ENCODE measurements at regions not wholly inside any gene's neighbourhood (a gene's known extent, or its start where the extent isn't known, plus 50 kb on each side); places are given as distances from the start of the nearest gene placed in this dataset.

DNA sequence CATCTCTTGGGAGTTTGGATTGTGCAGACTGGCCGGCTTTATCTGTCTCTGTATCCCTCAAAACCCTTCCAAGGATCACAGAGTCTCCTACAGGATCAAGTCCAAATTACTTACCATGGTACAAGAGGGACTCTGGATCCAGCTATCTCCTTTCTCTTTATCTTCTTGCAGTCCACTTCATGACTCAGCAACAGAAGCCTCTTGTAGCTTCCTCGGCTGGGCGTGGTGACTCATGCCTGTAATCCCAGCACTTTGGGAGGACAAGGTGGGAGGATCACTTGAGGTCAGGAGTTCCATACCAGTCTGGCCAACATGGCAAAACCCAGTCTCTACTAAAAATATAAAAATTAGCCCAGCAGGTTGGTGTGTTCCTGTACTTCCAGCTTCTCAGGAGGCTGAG lies 189.7 kb downstream of the BCAT1 start:
- no peaks in the 10 kb centered on the region for H3K36me3 Mint-ChIP-seq (ENCODE audit: low read depth)
- no peaks in the 10 kb centered on the region for H3K9me3 Mint-ChIP-seq
- H3K27ac Mint-ChIP-seq: no peak overlapping the region
- DNase-seq: no peak
- no peak overlapping the region for H3K4me3 Mint-ChIP-seq
- peaks cover 15% of the 10 kb centered on the region for H3K27me3 Mint-ChIP-seq
- H3K4me1 Mint-ChIP-seq (ENCODE audit: low read depth): peaks cover 15% of the 10 kb centered on the region

GRCh38 chr12:24756479-24757024 lies 192.3 kb downstream of the BCAT1 start:
- H3K4me1 Mint-ChIP-seq (ENCODE audit: low read depth): peaks cover 27% of the 10 kb centered on the region
- H3K27me3 Mint-ChIP-seq: peaks cover 15% of the 10 kb centered on the region
- H3K9me3 Mint-ChIP-seq: no peaks in the 10 kb centered on the region
- no peak for DNase-seq
- no peak overlapping the region for H3K4me3 Mint-ChIP-seq
- H3K27ac Mint-ChIP-seq: no peak overlapping the region
- no peaks in the 10 kb centered on the region for H3K36me3 Mint-ChIP-seq (ENCODE audit: low read depth)

DNA sequence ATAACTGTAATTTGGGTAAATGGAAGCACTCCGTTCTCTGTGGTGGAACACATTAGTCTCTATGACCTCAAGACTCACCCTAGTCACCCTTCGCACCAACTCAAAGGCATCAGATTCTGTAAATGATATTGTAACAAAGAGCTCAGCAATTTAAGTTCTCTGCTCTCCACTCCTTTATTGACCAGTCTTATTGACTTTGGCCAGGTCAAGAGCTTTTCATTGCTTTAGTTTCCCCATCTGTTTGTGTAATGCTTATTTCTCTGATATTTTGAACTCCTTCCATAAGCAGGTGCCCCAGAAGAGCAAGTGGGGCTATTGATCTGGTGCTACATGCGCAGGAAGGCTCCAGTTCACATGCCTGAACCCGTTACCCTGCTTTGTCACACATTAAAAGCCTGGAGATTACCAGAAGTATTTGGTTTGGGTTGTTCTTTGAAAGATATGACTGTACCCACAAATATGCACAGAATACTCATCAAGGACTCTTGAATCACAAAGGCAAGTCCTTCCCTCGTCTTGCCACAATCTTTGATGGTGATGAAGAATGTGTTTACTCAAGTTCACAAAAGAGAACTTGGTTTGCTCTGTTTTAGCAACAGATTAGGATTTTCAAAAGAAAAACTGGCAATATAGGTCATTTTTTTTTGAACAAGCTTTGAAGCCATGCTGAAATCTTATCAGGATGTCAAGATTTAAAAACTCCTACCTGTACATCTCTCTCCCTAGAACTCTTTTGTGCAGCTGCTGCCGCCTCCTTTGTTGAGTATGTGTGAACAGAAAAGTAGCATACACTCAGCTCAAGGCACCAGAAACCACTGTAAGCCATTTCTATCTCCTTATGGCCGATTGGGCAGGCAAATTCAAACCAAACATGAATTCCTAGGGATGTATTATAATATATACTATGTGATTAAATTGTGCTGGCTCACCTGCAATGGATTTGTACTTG lies 193.9 kb downstream of the BCAT1 start:
- peak overlapping the region; percentile 78 for H3K27ac Mint-ChIP-seq

GRCh38 chr12:24752763-24753462 lies 196.0 kb downstream of the BCAT1 start:
- H3K9me3 Mint-ChIP-seq: no peaks in the 10 kb centered on the region
- peaks cover 12% of the 10 kb centered on the region for H3K27me3 Mint-ChIP-seq
- H3K27ac Mint-ChIP-seq: no peak overlapping the region
- DNase-seq: no peak
- peaks cover 44% of the 10 kb centered on the region for H3K4me1 Mint-ChIP-seq (ENCODE audit: low read depth)
- no peak overlapping the region for H3K4me3 Mint-ChIP-seq
- H3K36me3 Mint-ChIP-seq (ENCODE audit: low read depth): no peaks in the 10 kb centered on the region

More for the DNA sequence above, 193.9 kb downstream of the BCAT1 start:
- Mint-ChIP-seq H3K4me3 (no peak overlapping the region), H3K9me3 (no peaks in the 10 kb centered on the region), H3K4me1 (ENCODE audit: low read depth) (peaks cover 42% of the 10 kb centered on the region), H3K27me3 (peaks cover 15% of the 10 kb centered on the region), H3K36me3 (ENCODE audit: low read depth) (no peaks in the 10 kb centered on the region)
- no peak for DNase-seq

DNA sequence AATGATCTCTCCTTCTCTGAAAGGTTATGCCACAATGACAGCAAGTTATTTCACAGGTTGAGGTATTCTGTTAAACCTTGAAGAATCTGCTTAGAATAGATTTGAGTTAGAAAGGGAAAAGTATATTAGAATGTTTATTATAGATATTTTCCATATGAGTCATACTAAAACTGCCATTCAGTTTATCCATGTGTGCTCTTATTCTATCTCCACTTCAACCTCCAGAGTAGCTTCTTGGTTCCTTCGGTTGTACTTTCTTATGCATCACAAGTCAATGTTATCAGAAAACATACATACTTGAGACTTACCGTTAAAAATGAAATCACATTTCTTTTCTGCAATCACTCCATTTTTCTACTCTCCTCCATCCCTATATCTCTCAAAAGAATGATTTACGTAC lies 197.7 kb downstream of the BCAT1 start:
- no peak for DNase-seq
- Mint-ChIP-seq H3K36me3 (ENCODE audit: low read depth) (no peaks in the 10 kb centered on the region), H3K4me1 (ENCODE audit: low read depth) (peaks cover 44% of the 10 kb centered on the region), H3K4me3 (no peak overlapping the region), H3K9me3 (no peaks in the 10 kb centered on the region), H3K27ac (peak overlapping the region; percentile 12), H3K27me3 (peaks cover 5% of the 10 kb centered on the region)

- Mint-ChIP-seq H3K9me3 (no peaks in the 10 kb centered on the region), H3K27me3 (no peaks in the 10 kb centered on the region), H3K36me3 (ENCODE audit: low read depth) (no peaks in the 10 kb centered on the region), H3K27ac (peak overlapping the region; percentile 6), H3K4me3 (peak overlapping the region; percentile 9), H3K4me1 (ENCODE audit: low read depth) (peaks cover 38% of the 10 kb centered on the region)
- DNase-seq: no peak
Measured at GRCh38 chr12:24750263-24750662, 198.6 kb downstream of the BCAT1 start.

DNA sequence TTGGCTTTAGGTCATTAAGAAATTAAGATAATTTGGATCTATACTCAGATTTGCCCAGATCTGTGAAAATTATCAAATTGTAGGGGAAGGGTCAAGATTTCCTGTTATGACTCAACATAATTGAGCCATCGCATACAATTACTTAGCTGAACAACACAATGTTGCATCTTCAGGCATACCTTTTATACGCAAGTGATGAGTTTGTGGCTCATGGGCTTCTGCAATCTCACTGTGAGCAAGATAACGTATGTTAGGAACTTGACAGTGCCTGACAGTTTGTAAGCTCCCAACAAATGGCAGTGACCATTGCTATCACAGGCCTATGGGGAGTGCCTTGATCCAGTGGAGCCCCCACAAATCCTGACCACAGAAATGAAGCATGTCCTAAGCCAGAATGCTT lies 199.7 kb downstream of the BCAT1 start:
- Mint-ChIP-seq H3K9me3 (no peaks in the 10 kb centered on the region), H3K4me1 (ENCODE audit: low read depth) (peaks cover 29% of the 10 kb centered on the region), H3K4me3 (no peak overlapping the region), H3K27me3 (no peaks in the 10 kb centered on the region), H3K36me3 (ENCODE audit: low read depth) (no peaks in the 10 kb centered on the region), H3K27ac (no peak overlapping the region)
- no peak for DNase-seq

DNA sequence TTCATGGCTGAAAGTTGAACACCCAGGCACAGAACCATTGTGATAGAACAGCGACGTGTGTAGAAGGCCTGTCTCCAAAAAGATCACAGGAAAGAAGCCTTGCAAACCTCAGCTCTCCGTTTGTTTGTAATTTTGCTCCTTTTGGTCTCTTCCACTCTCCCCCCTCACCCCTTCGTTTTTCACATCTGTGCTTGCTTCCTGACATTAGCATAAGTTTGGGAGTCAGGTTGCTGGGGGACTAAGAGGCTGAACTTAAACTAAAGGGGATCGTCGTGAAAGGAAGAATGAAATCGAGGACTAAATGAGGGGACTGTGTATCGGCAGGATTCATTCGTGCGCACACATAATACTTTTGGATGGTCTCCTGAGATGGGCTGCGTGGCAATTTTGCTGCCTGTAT lies 200.6 kb downstream of the BCAT1 start:
- H3K4me1 Mint-ChIP-seq (ENCODE audit: low read depth): peaks cover 23% of the 10 kb centered on the region
- no peak for DNase-seq
- H3K27me3 Mint-ChIP-seq: no peaks in the 10 kb centered on the region
- H3K36me3 Mint-ChIP-seq (ENCODE audit: low read depth): no peaks in the 10 kb centered on the region
- H3K9me3 Mint-ChIP-seq: no peaks in the 10 kb centered on the region
- no peak overlapping the region for H3K4me3 Mint-ChIP-seq
- no peak overlapping the region for H3K27ac Mint-ChIP-seq

DNA sequence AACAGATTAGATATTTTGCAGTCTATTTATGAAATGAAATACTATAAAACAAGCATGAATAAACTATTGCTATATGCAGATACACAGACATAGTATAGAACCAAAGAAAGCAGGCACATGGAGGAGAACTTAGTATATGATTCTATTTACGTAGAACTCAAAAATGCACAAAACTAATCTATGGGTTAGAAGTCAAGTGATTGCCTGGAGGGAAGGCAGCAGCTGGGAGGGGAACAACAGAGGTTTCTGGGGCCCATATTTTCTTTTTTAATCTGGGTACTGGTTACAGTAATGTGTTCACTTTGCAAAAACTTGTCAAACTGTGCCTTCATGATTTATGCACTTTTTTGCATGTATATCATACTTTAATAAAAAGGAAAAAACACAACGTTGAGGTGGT lies 202.0 kb downstream of the BCAT1 start:
- Mint-ChIP-seq H3K4me3 (no peak overlapping the region), H3K36me3 (ENCODE audit: low read depth) (no peaks in the 10 kb centered on the region), H3K27ac (no peak overlapping the region), H3K9me3 (no peaks in the 10 kb centered on the region), H3K27me3 (no peaks in the 10 kb centered on the region), H3K4me1 (ENCODE audit: low read depth) (peaks cover 29% of the 10 kb centered on the region)
- DNase-seq: no peak

DNA sequence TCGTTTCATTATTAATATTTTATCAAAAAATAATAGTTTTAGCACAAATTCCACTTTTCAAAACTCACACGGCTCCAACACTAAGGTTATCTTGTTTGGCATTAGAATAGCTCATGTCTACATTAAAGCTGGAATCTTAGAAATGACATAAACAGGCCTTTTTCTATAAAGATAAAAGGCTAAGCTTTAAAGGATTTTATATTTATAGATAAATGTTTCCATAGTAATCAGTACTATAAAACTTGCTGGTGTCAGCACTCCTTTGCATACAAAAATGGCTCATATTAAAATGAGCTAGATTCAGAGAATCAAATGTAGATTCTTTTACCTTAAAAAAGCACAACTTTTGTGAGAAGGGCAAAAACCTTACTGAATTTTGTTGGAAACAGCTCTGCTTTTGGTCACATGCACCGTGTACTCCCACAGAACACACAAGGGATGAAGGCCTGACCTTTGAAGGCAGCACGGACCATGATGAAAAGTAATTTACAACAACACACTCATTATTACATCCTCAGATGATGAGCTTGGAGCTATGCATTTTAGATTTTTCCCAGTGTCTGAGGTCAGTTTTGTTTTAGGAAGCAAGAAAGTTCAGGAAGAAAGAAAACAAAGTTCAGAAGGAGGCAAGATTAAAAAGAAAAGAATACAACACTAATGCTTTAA lies 202.8 kb downstream of the BCAT1 start:
- DNase-seq: no peak
- no peak overlapping the region for H3K4me3 Mint-ChIP-seq
- no peaks in the 10 kb centered on the region for H3K9me3 Mint-ChIP-seq
- H3K27me3 Mint-ChIP-seq: no peaks in the 10 kb centered on the region
- H3K4me1 Mint-ChIP-seq (ENCODE audit: low read depth): peaks cover 28% of the 10 kb centered on the region
- no peaks in the 10 kb centered on the region for H3K36me3 Mint-ChIP-seq (ENCODE audit: low read depth)
- no peak overlapping the region for H3K27ac Mint-ChIP-seq

- Mint-ChIP-seq H3K27me3 (no peaks in the 10 kb centered on the region), H3K36me3 (ENCODE audit: low read depth) (no peaks in the 10 kb centered on the region)
- no peak for DNase-seq
Measured at GRCh38 chr12:24743941-24744793, 204.7 kb downstream of the BCAT1 start.

GRCh38 chr12:24742378-24742777 lies 206.5 kb downstream of the BCAT1 start:
- peak overlapping the region; percentile 4 for H3K4me3 Mint-ChIP-seq
- H3K27me3 Mint-ChIP-seq: no peaks in the 10 kb centered on the region
- H3K27ac Mint-ChIP-seq: peak overlapping the region; percentile 79
- no peak for DNase-seq
- H3K4me1 Mint-ChIP-seq (ENCODE audit: low read depth): peaks cover 34% of the 10 kb centered on the region
- H3K9me3 Mint-ChIP-seq: peaks cover 2% of the 10 kb centered on the region
- H3K36me3 Mint-ChIP-seq (ENCODE audit: low read depth): no peaks in the 10 kb centered on the region

More at GRCh38 chr12:24743941-24744793, 204.7 kb downstream of the BCAT1 start:
- Mint-ChIP-seq H3K9me3 (peaks cover 2% of the 10 kb centered on the region), H3K27ac (no peak overlapping the region), H3K4me3 (no peak overlapping the region), H3K4me1 (ENCODE audit: low read depth) (peaks cover 28% of the 10 kb centered on the region)

- H3K27me3 Mint-ChIP-seq: peaks cover 2% of the 10 kb centered on the region
- no peak for DNase-seq
Measured at GRCh38 chr12:24741216-24741615, 207.7 kb downstream of the BCAT1 start.

More at GRCh38 chr12:24741216-24741615, 207.7 kb downstream of the BCAT1 start:
- peak overlapping the region; percentile 6 for H3K4me3 Mint-ChIP-seq
- H3K4me1 Mint-ChIP-seq (ENCODE audit: low read depth): peaks cover 39% of the 10 kb centered on the region
- H3K36me3 Mint-ChIP-seq (ENCODE audit: low read depth): no peaks in the 10 kb centered on the region
- peak overlapping the region; percentile 83 for H3K27ac Mint-ChIP-seq
- H3K9me3 Mint-ChIP-seq: peaks cover 2% of the 10 kb centered on the region
